ENCODE measurements at regions not wholly inside any gene's neighbourhood (a gene's known extent, or its start where the extent isn't known, plus 50 kb on each side); places are given as distances from the start of the nearest gene placed in this dataset.

DNA sequence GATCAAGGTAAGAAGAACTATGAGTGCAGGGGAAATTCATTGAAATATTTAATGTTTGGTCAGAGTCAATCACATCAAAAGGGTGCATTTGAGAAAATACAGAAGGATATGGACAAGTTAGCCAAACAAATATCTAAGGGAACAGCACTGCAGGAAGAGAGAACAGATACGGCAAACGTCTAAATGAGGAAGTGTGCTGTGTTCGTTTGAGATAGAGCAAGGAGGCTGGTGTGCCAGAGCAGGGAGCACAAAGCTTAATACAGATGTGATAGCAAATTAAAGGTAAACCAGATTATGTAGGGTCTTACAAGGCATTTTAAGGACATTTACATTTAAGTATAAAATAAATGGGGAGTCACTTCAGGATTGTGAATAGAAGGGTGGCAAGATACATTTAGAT lies 241.3 kb upstream of the ZNF804A start:
- no peak for DNase-seq
- Histone ChIP-seq H3K27me3 (ENCODE audit: control insufficient read depth, insufficient read depth, low read length) (no peaks in the 10 kb centered on the region), H3K27ac (ENCODE audit: low read depth in 2 of 2, low read length in 2 of 2) (no peak overlapping the region), H3K9ac (ENCODE audit: low read length in 3 of 3) (no peak overlapping the region), H3K4me3 (ENCODE audit: low read length in 3 of 3) (no peak overlapping the region), H3K4me1 (ENCODE audit: control insufficient read depth in 2 of 3, insufficient read depth in 2 of 3, low read depth in 1 of 3, low read length in 3 of 3) (no peaks in the 10 kb centered on the region), H3K36me3 (ENCODE audit: control insufficient read depth in 2 of 3, insufficient read depth in 3 of 3, low read length in 3 of 3) (no peaks in the 10 kb centered on the region), H3K9me3 (ENCODE audit: control insufficient read depth in 2 of 3, insufficient read depth in 1 of 3, low read length in 3 of 3) (no peaks in the 10 kb centered on the region)
- intact Hi-C loops (cut with DNase I): no loop called here
- TF ChIP-seq, protein P1, sequence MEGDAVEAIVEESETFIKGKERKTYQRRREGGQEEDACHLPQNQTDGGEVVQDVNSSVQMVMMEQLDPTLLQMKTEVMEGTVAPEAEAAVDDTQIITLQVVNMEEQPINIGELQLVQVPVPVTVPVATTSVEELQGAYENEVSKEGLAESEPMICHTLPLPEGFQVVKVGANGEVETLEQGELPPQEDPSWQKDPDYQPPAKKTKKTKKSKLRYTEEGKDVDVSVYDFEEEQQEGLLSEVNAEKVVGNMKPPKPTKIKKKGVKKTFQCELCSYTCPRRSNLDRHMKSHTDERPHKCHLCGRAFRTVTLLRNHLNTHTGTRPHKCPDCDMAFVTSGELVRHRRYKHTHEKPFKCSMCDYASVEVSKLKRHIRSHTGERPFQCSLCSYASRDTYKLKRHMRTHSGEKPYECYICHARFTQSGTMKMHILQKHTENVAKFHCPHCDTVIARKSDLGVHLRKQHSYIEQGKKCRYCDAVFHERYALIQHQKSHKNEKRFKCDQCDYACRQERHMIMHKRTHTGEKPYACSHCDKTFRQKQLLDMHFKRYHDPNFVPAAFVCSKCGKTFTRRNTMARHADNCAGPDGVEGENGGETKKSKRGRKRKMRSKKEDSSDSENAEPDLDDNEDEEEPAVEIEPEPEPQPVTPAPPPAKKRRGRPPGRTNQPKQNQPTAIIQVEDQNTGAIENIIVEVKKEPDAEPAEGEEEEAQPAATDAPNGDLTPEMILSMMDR (IDR thresholded peaks at IDR 0.05; ENCODE audit: borderline replicate concordance, extremely low read depth, insufficient read depth): no peak
- FAIRE-seq: no peak

DNA sequence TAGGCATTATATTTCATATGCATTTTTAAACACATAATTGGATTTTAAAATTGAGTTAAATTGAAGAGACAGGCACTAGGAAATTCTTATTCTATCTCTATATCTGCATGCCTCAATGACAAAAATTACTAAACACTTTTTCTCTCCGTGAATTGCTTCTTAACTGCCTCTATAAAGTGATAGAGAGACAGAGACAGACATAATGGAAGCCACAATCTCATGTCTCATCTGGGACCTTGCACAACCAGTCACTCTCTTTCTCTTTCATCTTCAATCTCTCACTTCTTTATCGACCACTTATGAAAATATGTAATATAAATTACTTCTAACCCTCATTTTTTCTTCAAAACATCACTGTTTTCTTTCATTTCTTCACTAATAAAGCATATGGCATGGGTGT lies 238.9 kb upstream of the ZNF804A start:
- H3K4me3 ChIP-seq (ENCODE audit: low read length in 3 of 3): no peak overlapping the region
- no peaks in the 10 kb centered on the region for H3K4me1 ChIP-seq (ENCODE audit: control insufficient read depth in 2 of 3, insufficient read depth in 2 of 3, low read depth in 1 of 3, low read length in 3 of 3)

DNA sequence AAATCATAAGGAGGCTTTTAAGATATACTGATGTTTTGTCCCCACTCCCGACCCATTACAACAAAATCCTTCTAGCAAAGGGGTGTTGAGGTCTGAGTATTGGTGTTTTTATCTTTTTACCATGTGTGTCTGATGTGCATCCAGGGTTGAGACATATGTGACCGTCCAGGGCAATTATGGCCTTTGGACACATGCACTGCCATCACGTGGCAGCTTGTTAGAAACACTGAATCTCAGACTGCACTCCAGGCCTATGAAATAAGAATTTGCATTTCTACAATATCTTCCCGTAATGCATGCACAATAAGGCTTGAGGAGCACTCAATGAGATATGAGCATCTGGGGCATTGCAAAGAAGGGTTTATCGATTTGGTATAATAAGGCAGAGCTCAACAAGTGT lies 235.1 kb upstream of the ZNF804A start:
- Histone ChIP-seq H3K27me3 (ENCODE audit: control insufficient read depth, insufficient read depth, low read length) (no peaks in the 10 kb centered on the region), H3K27ac (ENCODE audit: low read depth in 2 of 2, low read length in 2 of 2) (no peak overlapping the region), H3K36me3 (ENCODE audit: control insufficient read depth in 2 of 3, insufficient read depth in 3 of 3, low read length in 3 of 3) (no peaks in the 10 kb centered on the region), H3K9ac (ENCODE audit: low read length in 3 of 3) (no peak overlapping the region), H3K9me3 (ENCODE audit: control insufficient read depth in 2 of 3, insufficient read depth in 1 of 3, low read length in 3 of 3) (no peaks in the 10 kb centered on the region), H3K4me1 (ENCODE audit: control insufficient read depth in 2 of 3, insufficient read depth in 2 of 3, low read depth in 1 of 3, low read length in 3 of 3) (no peaks in the 10 kb centered on the region), H3K4me3 (ENCODE audit: low read length in 3 of 3) (no peak overlapping the region)
- TF ChIP-seq, protein P1 (IDR thresholded peaks at IDR 0.05; ENCODE audit: borderline replicate concordance, extremely low read depth, insufficient read depth): no peak
- no peak for FAIRE-seq
- intact Hi-C loops (cut with DNase I): no loop called here
- DNase-seq: no peak

More for the DNA sequence above, 238.9 kb upstream of the ZNF804A start:
- Histone ChIP-seq H3K36me3 (ENCODE audit: control insufficient read depth in 2 of 3, insufficient read depth in 3 of 3, low read length in 3 of 3) (no peaks in the 10 kb centered on the region), H3K9me3 (ENCODE audit: control insufficient read depth in 2 of 3, insufficient read depth in 1 of 3, low read length in 3 of 3) (no peaks in the 10 kb centered on the region), H3K27ac (ENCODE audit: low read depth in 2 of 2, low read length in 2 of 2) (no peak overlapping the region), H3K9ac (ENCODE audit: low read length in 3 of 3) (no peak overlapping the region), H3K27me3 (ENCODE audit: control insufficient read depth, insufficient read depth, low read length) (no peaks in the 10 kb centered on the region)
- no peak for FAIRE-seq
- TF ChIP-seq, protein P1 (IDR thresholded peaks at IDR 0.05; ENCODE audit: borderline replicate concordance, extremely low read depth, insufficient read depth): no peak
- DNase-seq: no peak
- intact Hi-C loops (cut with DNase I): no loop called here

DNA sequence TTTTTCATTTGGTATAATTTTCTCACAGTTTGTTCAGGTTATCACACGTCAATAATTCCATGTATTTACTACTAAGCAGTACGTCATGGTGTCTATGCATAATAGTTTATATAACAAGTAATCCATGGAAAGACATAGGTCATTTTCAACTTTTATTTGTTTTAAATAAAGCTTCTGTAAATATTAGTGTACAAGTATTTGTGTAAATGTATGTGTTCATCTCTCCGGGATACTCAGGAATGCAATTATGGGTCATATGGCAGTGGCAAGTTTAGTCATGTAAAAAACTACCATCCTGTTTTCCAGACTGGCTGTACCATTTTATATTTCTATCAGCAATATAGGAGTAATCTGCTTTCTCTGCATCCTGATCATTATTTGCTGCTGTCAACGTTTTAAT lies 231.1 kb upstream of the ZNF804A start:
- no peaks in the 10 kb centered on the region for H3K9me3 ChIP-seq (ENCODE audit: control insufficient read depth in 2 of 3, insufficient read depth in 1 of 3, low read length in 3 of 3)
- no peak overlapping the region for H3K27ac ChIP-seq (ENCODE audit: low read depth in 2 of 2, low read length in 2 of 2)
- intact Hi-C loops (cut with DNase I): no loop called here
- H3K27me3 ChIP-seq (ENCODE audit: control insufficient read depth, insufficient read depth, low read length): no peaks in the 10 kb centered on the region
- H3K36me3 ChIP-seq (ENCODE audit: control insufficient read depth in 2 of 3, insufficient read depth in 3 of 3, low read length in 3 of 3): no peaks in the 10 kb centered on the region
- FAIRE-seq: no peak
- H3K9ac ChIP-seq (ENCODE audit: low read length in 3 of 3): no peak overlapping the region
- H3K4me1 ChIP-seq (ENCODE audit: control insufficient read depth in 2 of 3, insufficient read depth in 2 of 3, low read depth in 1 of 3, low read length in 3 of 3): no peaks in the 10 kb centered on the region
- no peak for DNase-seq
- TF ChIP-seq, protein P1 (IDR thresholded peaks at IDR 0.05; ENCODE audit: borderline replicate concordance, extremely low read depth, insufficient read depth): no peak
- no peak overlapping the region for H3K4me3 ChIP-seq (ENCODE audit: low read length in 3 of 3)
